GM12875 (cell line): ENCODE measurements at regions not wholly inside any gene's neighbourhood (a gene's known extent, or its start where the extent isn't known, plus 50 kb on each side); places are given as distances from the start of the nearest gene placed in this dataset.

Source experiments
- H3K4me3 ChIP-seq: one replicate; pipeline ENCODE4 v1.5.1; 2011; ENCODE audit warnings: low read depth, low read length, control low read depth
- TF ChIP-seq, protein P1 (sequence below): IDR thresholded peaks from 2 replicates; pipeline ENCODE4 v1.5.1; 2011; ENCODE audit warnings: low read depth, mild to moderate bottlenecking, control low read depth, inconsistent platforms, low read length, moderate library complexity, borderline replicate concordance; ENCODE audit not compliant: insufficient read depth

DNA sequence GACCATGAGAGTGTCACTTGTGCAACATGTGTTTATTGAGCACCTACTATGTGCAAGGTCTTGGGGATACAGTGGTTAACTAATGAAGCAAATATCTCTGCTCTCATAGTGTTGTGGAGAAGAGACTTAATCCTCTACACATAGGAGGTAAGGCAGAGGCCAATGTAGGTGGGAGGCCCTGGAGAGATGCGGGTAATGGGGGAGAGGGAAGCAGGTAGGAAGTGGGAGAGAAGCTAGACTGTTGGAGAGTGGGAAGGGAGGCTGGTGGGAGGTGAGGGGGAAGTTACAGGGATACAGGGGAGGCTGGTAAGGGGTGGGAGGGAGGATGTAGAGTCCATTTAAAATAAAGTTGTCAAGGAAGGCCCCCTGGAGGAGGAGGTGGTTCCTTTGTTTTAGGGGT, 240.0 kb downstream of the MIAT start:
- no peak overlapping the region for H3K4me3 ChIP-seq
- TF ChIP-seq, protein P1, sequence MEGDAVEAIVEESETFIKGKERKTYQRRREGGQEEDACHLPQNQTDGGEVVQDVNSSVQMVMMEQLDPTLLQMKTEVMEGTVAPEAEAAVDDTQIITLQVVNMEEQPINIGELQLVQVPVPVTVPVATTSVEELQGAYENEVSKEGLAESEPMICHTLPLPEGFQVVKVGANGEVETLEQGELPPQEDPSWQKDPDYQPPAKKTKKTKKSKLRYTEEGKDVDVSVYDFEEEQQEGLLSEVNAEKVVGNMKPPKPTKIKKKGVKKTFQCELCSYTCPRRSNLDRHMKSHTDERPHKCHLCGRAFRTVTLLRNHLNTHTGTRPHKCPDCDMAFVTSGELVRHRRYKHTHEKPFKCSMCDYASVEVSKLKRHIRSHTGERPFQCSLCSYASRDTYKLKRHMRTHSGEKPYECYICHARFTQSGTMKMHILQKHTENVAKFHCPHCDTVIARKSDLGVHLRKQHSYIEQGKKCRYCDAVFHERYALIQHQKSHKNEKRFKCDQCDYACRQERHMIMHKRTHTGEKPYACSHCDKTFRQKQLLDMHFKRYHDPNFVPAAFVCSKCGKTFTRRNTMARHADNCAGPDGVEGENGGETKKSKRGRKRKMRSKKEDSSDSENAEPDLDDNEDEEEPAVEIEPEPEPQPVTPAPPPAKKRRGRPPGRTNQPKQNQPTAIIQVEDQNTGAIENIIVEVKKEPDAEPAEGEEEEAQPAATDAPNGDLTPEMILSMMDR = no peak

- TF ChIP-seq, protein P1 = no peak
- H3K4me3 ChIP-seq = no peak overlapping the region
Measured at GRCh38 chr22:26898946-26899605, 241.7 kb downstream of the MIAT start.

GRCh38 chr22:26900787-26901186, 243.4 kb downstream of the MIAT start:
- TF ChIP-seq, protein P1 = no peak
- H3K4me3 ChIP-seq = no peak overlapping the region

- TF ChIP-seq, protein P1 = no peak
- H3K4me3 ChIP-seq = no peak overlapping the region
Measured at GRCh38 chr22:26901198-26901816, 243.9 kb downstream of the MIAT start.

DNA sequence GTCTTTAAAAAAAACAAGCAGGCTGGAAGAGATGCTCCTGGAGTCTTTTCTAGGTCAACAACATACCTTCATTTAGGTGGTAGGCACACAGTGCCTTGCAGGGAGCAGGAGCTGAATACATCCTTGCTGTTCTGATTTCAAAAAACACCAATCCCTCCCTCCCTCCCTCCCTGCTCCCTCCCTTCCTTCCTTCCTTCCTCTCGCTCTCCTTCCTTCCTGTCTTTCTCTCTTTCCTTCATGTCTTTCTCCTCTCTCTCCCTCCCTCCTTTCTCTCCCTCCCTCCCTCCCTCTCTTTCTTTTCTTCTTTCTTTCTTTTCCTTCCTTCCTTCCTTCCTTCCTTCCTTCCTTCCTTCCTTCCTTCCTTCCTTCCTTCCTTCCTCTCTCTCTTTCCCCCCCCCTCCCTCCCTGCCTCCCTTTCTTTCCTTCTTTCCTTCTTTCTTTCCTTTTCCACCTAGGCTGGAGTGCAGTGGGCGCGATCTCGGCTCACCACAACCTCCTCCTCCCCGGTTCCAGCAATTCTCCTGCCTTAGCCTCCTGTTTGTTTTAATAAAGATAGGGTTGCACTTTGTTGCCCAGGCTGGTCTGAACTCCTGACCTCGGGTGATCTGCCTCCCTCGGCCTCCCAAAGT, 245.1 kb downstream of the MIAT start:
- H3K4me3 ChIP-seq = no peak overlapping the region
- TF ChIP-seq, protein P1 = no peak

DNA sequence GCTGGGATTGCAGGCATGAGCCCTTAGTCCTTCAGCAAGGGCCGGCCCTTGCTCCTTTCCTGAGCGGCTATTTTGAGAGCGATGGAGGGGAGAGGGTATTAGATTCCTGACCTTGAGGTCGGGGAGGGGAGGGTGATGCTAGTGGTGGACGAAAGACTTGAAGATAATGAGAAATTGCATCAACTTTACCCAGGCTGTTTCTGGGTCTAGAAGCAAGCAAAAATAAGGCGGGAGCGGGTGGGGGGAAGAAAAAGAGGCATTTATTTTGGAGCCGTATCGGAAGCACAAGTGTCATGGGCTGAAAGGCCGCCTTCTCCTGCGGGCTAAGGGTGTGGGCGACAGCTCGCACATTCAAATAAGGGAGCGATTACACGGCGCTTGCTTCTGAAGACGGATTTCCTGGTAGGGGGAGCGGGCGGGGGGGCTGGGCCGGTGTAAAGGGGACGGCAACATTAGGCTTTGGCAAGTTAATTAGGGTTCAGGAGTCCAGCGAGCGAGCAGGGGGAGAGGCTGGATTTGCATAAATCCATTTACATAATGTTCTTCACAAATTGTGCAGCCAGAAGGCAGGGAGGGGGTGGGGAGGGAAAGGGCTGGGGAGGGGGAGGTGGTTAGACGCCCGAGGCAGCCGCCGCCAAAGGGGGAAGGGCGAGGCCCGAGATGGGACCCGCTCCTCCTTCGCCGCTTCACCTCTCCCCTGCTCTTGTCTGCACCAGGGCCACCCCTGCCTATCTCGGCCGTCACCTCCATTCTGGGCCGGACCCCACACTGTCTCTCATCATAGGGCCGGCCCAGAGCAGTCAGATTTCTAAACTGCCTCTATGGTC, 245.9 kb downstream of the MIAT start:
- no peak overlapping the region for H3K4me3 ChIP-seq
- TF ChIP-seq, protein P1 = no peak
